ENCODE measurements at regions not wholly inside any gene's neighbourhood (a gene's known extent, or its start where the extent isn't known, plus 50 kb on each side); places are given as distances from the start of the nearest gene placed in this dataset.

DNA sequence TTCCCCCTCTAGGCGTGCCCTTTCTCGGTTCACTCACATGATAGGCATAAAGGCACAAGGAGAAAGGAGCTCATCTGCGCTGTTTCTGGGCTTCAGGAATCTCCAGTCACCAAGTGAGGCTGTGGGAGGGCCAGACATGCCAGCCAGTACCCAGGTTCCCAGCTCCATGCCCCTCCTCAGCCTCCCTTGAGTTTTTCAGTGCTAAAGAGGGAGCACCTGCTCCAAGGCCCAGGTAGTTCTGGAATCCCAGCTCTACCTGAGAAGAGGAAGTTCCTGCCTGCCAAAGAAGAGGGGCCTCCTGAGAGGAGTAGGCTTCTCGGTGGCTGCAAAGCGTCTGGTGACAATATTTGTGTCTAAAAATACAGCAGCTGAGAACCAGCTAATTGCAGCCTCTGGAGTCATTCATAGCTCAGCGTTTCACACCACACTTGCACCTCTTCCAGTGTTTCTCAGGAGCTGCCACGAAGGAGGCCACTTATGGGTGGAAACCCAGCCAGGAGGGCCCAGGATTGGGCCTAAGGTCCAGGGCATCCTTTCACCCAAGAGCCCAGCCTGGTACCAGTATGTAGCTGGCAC, 197.4 kb downstream of the TRIM29 start:
- no peak for DNase-seq (ENCODE audit: low read depth, low spot score)

DNA sequence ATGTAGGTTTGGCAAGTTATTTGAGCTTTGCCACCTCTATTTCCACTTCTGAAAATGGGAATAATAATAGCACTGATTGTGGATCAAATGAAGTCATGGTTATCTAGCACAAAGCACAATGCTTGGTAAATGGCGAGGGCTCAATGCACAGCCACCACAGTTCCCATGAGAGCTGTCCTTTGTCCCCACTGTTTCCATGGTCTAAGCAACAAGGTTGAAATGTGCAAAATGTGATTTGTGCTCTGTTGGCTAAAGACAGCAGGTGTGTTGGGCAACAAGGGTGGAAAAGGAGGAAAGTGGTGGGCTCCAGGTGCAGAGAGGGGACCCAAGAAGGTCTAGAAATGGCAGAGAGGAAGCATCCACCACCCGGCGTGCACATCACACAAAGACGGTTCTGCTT, 200.5 kb downstream of the TRIM29 start:
- no peak for DNase-seq (ENCODE audit: low read depth, low spot score)

DNA sequence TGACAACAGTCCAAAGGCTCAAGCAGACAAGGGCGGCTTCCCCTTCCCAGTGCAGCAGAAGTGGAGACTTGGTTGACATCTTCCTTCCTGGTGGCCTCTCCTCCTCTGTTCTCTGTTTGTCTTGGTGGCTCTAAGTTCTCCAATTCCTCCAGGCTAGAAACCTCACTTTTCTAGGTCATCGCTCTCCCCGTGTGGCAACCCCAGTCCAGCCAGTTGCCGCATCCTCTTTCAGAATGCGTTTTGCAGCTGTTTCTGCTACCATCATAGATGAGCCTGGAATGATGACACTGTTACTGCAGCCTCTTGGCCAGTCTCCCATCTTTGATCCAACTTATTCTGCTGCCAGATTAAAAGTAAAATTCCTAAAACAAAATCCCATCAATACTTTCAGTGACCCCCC, 201.5 kb downstream of the TRIM29 start:
- no peak for DNase-seq (ENCODE audit: low read depth, low spot score)

DNA sequence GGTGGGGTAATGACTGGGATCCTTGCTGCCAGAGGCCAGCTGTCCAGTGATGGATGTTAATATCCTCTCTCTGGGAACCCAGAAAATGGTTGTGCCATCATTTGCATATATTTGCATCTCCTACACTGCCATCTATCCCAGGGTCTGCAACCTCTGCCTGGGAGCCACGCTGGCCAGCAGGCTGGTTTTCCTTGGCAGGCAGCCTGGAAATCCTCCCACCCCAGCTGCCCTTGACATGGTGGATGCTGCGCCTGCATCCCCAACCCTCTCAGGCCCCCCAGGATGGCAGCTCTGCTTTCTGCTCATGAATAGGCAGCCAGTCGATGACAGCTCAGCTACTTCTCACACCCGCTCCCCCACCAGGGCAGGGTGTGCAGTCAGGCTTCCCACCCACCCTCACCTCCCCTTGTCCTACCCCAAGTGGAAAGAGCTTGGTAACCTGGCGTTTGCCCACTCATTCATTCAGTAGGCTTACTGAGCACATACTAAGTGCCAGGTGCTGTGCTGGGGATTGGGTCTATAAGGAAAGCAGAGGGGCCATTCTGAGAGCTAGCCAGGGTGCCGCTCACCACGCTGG, 202.5 kb downstream of the TRIM29 start:
- DNase-seq (ENCODE audit: low read depth, low spot score), result no peak

DNA sequence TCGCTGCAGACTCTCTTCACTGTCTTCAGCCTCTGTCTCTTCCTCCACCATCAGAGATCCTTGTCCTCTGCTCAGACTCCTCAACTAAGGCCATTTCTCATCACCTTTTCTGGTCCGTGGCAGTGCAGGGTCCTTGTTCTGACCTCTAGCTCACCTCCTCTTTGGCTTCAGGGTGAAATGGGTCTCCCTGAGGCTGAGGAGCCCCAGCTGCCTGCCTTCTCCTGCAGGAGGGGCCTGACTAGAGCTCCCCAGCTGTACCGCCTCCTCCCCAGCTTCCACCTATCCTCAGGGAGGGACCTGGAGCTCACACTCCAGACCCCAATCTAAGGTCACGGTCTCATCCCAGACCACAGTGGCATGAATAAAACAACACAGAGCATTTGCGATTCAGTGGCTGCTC, 203.0 kb downstream of the TRIM29 start:
- no peak for DNase-seq (ENCODE audit: low read depth, low spot score)

DNA sequence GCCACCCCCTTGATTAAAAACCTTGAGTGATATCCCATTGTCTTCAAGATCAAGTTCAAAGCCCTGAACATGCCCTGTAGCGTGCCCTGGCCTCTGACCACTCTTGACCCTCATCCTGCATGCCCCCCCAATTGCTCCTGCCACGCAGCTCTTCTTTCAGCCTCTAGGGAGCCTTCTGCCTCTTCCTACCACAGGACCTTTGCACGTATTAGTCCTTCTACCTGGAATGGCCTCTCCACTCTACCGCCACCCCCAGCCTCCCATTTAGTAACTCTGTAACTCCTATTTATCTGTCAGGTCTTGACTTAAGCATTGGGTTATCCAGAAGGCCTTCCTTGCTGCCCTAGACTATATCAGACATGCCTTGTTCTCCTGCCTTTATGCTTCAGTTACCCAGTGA, 203.6 kb downstream of the TRIM29 start:
- no peak for DNase-seq (ENCODE audit: low read depth, low spot score)

DNA sequence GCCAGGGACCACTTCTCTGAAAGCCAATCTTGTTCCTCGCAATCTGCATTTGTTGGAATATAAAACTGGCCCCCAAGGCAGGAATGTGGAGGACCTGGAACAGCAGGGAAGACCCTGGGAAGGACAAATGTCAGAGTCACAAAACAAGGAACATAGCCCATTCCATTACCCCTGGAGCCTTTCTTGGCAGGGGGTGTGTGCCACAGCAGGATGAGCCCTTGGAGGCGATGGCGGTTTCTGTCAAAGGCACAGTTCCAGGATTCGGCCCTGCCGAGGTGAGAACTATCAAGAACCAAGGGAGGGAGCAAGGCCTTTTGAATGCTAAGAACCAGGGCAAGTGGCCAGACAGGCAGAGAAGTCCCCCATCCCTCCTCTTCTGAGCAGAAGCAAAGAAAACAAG, 204.3 kb downstream of the TRIM29 start:
- DNase-seq (ENCODE audit: low read depth, low spot score), result no peak

DNA sequence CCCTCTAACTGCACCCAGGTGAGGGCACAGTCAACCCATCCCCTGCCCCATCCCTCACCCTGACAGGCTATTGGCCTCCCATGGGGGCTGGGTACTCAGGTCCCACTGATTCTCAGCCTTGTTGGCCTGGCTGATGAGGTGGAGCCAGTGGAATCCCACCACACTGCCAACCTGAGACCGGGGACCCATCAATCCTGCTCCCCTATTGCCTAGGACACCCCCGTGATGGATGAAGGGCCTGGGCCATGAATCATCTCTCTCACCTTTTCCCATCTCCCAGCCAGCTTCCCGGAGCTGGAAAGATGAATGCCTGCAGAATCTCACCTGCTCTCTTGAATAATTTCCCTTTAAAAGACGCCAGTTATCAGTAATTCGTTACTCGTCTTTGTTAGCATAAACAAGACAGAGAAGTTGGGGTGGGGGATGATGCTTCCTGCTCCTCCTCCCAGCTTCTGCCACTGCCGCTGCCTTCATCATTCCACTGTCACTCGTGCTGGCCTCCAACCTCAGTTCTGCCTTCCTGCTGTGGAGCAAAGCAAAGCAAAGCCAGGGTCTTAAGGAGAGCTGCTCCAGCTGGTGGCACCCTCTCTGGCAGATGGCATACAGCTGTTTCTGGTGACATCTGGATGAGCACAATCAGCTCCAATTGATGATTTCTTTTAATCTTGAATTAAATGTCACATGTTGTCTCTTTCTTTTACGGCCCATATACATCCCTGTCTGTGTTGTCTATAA, 204.0 kb upstream of the NECTIN1 start:
- no peak for DNase-seq (ENCODE audit: low read depth, low spot score)

DNA sequence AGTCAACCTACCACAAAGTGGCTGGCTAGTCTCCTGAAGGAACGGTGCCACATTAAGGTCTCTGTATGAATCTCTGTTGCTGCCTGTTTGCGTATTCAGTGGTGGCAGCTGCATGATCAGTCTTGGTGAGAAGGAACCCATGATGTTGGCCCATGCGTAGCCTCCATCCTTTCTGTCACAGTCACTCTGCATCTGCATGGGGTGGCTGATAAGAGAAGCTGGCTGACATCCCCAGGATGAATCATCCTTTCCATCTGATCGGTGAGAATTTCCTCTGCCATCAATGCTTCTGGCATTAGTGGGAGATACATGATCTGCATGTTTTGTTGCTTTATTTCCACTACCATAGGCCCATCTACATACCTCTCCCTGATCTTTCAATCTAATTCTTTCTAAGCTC, 199.0 kb upstream of the NECTIN1 start:
- DNase-seq (ENCODE audit: low read depth, low spot score), result no peak

DNA sequence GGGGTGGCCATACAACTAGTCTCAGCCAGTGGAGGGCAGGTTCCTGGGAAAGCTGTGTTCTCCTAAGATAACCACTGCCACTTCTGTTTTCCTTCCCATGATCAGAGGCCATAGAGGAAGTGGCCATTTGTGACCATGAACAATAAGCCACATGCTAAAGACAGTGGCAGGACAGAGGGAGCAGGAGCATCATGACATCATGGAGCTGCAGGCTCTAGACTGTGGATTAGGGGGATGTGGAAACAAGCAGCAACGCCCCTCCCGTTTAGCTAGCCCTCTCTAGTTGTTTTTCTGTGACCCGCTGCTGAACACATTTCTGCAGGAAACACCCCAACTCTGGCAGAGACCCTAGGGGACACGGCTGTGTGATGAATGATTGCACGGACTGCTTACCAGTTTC, 195.0 kb upstream of the NECTIN1 start:
- no peak for DNase-seq (ENCODE audit: low read depth, low spot score)

DNA sequence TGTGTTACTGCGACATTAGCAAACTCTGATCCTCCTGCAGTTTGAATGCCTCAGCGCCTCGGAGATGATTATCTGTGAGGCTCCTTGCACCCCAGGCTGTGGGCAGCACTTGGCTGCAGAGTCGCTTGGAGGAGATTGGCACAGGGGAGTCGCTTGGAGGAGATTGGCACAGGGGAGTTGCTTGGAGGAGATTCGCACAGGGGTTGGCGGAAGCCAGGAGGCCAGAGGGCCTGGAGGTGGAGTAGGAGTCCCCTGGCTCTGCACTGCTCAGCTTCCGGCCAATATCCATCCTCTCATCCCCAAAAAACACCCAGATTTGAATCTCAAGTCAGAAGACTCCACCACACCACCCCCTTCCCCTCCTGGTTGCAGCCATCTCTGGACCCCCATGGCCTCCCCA, 192.6 kb upstream of the NECTIN1 start:
- DNase-seq (ENCODE audit: low read depth, low spot score), result no peak

DNA sequence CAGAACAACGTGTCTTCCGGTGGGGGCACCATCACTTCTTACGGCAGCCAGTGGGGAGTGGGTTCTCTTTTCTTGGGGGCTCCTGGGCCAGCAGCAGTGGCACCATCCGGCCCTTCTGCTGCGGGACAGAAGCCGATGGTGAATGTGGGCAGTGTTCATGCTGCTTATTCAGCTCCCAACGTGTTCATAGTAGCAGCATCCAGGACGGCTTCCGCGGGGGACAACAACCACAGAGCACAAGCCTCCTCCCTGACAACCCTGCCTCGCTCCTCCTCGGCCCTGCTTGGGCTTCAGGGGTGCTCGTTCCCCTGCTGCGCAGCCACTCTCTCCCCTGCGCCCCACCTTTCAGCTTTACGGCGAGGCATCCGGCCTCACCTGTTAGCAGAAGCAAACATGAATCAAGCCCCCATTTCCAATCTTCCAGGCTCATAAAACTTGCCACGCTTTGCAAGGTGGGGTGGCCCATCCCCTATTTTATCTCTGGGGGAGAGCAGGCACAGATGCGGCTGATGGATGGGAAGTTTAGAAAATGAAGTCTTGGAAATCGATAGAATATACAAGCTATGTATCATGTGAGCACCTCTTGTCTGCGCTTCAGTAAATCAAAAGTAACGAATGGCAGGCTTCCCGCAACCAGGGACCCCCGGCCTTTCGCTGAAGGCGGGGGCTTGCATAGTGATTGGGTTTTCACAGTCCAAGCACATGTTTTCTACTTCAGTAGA, 191.8 kb upstream of the NECTIN1 start:
- DNase-seq (ENCODE audit: low read depth, low spot score), result no peak

DNA sequence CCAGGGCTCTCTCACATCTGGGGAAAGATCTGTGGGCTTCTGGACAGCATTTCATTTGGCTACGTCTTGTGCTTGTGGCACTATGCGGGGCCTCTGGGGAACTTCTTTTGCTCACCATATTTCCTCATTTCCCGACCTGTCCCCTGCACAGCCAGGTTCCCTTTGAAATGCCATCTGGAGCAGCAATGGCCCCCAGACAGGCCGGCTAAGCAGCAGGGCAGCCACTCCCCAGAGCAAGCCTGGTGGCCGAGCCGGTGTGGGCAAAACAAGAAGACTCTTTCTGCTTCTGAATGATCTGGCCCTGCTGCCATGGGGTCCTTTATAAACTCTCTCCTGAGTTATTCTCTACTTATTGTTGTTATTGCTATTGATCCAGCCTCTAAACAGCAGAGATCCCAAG, 190.7 kb upstream of the NECTIN1 start:
- DNase-seq (ENCODE audit: low read depth, low spot score), result no peak

DNA sequence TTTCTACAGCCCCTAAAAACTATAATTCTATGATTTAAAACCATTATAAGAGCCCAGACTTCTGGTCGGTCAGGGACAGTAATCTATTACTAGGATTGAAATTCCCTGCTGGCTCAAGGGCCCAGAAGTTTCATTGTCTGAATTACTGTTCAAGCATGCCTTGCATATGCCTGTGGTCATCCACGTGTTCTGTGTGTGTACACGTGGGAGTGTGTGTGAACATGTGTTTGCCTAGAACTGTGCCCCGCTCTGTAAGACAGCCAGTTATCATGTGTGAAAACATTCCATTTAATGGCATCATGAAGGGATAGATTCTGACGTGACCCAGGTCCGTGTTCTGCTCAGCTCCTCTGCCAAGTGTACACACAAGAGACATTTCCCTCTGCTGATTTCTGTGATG, 189.3 kb upstream of the NECTIN1 start:
- DNase-seq (ENCODE audit: low read depth, low spot score), result no peak

DNA sequence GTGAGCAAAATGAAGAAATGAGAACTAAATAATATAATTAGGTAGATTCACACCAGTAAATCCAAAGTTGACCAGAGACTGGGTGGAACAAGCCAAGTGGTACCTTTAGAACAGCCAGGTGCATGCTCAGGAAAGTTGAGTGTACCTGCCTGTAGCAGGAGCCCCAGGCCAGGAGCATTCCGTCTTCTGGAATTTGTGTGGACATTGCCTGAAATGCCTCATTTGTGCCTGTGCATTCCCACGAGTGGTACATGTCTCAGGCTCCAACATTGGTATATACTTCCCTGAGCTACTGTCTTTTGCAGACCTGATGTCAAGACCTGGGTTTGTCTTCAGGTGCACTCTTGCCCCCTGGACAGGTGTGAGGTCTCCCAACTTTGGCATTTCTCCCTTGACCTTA, 187.6 kb upstream of the NECTIN1 start:
- DNase-seq (ENCODE audit: low read depth, low spot score), result no peak

DNA sequence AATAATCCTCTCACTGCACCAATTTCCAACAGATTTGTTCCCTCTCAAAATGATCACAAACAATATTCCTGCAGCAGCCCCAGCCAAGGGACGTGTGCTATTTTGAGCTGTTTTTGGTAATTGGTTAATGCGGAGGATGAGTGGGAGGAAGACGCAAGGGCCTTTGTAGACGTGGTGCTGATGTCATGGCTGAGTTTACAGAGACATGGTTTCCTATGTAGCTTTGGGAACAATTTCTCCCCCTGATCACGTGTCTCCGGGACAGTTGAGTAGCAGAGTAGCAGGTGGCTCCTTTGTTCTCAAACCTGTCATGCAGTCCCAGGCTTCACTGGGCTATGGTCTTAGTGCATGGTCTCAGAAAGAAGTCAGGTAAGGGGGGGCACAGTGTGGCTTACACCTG, 183.2 kb upstream of the NECTIN1 start:
- no peak for DNase-seq (ENCODE audit: low read depth, low spot score)

DNA sequence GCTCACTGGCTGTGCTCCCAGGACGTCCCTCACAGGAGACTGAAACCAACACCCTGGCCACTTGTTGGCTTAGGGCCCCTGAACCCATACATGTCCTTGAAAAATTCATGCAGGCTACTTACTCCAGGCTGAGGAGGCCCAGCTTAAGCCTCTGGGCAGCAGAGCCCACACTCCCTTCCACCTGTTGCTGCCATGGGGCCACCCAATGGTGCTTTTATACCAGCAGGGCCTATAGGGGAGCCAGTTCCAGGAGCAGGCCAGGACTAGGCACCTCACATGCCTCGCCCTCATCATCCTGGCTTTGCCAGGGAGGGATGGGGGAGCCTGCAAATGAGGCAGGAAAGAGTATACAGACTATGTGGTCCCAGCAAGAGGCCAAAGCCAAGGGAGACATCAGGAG, 181.7 kb upstream of the NECTIN1 start:
- DNase-seq (ENCODE audit: low read depth, low spot score), result no peak

DNA sequence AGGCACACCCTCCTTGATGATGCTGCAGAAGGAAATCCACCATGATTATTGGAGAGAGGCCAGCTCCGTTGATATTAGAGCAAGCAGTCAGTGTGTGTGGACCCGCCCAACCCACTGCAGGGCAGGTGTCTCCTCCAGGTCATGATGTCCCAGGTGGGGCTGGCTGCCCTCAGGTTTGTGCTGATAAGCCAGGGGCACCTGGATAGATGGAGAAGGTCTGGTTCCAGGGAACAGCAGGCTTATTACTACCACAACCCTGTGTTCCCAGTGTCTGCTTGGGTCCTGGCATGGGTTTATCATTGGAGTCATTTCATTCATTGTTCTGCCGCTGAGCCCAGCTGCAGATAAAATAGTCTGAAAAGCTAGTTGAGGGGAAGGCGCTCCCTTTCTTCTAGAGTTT, 181.1 kb upstream of the NECTIN1 start:
- no peak for DNase-seq (ENCODE audit: low read depth, low spot score)

DNA sequence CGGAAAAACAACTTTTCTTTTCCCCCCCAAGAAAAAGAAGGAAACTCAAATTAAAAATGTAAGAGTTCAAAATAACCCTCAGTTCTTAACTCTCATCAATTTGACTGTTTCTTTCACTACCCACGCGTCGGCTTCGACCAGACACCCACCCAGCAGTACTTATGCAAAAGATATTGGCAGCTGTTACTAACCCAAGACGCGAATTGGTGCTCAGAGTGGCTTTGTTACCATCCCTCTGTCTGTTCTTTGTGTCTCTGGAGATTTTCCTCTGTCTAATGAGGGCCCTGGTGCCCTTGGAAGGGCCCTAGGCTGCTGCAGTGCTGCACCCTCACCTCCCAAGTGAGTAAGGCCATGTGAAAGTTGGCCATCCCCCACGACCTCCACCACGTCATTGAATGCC, 180.5 kb upstream of the NECTIN1 start:
- DNase-seq (ENCODE audit: low read depth, low spot score), result no peak

DNA sequence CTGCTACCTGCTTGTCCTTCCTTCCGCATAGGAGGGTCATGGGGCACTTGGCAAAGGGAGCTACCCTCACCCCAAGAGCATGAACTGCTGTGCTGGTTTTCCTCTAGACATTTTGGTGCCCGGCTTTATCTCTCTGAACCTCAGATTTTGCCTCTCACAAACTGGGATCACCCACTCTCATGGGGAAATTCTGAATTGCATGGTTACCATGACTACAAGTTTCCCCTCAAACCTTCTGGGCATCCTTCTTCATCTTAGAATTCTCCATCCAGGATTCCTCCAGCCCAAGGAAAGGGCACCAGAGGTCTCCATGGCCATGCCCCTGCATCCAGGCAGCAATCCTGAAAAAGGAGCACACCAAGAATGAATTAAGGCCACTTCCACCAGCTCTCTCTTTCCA, 180.1 kb upstream of the NECTIN1 start:
- DNase-seq (ENCODE audit: low read depth, low spot score), result no peak

DNA sequence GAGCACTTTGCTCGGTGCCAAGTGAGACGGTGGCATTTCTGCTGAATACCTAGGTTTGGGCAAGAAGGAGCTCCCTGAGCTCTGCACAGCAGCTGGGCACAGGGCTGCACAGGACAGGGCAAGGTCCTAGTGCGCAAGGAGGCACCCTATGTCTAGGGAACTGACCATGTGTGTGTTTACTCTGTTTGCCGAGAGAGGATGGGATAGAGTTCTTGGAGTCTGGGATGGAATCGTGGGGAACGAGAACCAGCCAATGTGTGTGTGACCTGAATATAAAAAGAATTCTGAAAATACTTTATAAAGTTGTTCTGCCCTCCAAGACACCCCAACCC, 179.5 kb upstream of the NECTIN1 start:
- DNase-seq (ENCODE audit: low read depth, low spot score), result no peak

DNA sequence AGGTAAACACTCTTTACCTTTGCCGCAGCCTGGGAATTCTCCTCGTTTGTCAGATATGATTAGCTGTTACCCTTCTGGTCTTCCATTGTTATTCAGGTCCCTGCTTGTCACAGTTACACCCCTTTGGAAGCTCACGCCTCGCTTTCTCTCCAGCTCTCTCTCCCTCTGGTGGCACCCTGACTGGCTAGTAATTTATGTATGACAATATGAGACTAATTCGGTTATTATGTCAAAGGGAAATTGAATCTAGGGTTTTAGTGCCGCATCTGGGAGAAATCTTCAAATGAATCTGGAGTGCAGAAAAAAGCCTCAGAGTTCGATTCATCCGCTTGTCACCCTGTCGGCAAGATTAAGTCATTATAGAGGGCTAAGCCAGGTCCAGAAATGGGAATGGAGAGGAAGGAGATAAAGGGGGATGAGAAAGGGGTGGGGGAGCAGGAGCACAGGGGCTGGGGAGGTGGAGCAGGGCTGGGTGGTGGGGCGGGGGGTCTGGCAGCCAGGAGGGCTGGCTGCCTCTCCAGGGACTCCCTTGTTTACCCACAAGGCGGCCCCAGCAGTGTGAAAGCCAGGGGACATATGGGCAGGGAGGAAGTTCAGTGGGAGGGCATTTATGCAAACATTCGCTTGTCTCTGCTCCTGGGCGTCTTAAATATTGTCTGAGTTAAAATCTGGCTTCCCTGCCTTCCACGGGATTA, 179.0 kb upstream of the NECTIN1 start:
- DNase-seq (ENCODE audit: low read depth, low spot score), result no peak

Data from iPS DF 19.7 (cell line).